HCT116 (cell line): ENCODE measurements at regions not wholly inside any gene's neighbourhood (a gene's known extent, or its start where the extent isn't known, plus 50 kb on each side); places are given as distances from the start of the nearest gene placed in this dataset.

Experiments
- ATAC-seq: fragments of 200-7000 bp; cut with Tn5 transposase; 2 replicates; pipeline ENCODE4 v1.9.1; 2020; ENCODE audit warnings: mild to moderate bottlenecking, moderate library complexity
- BruUV-seq: library from RNA; stranded (reverse); fragments of 400-500 nt; replicated peaks from 2 replicates; lab custom pipeline; 2021; lab: Mats Ljungman, UMichigan
- CTCF ChIA-PET: fragments of 300-600 bp; sonication (Branson Sonifier 250); formaldehyde crosslinking; loops from one replicate; lab custom pipeline; 2021; ENCODE audit warnings: antibody characterized with exemption; lab: Charles Lee
- POLR2A ChIA-PET: fragments of 300-600, 350-600 bp; sonication (Branson Sonifier 250); formaldehyde crosslinking; loops from one replicate; lab custom pipeline; 2021; ENCODE audit warnings: antibody characterized with exemption; lab: Charles Lee
- RAD21 ChIA-PET, 2 experiments: fragments of 300-600 bp; sonication (Branson Sonifier 250); formaldehyde crosslinking; loops; one replicate each; lab custom pipeline; 2023; ENCODE audit warnings: low total read pairs in 2 of 2; ENCODE audit not compliant: uncharacterized antibody in 2 of 2, unreplicated experiment in 2 of 2, low non-redundant PET in 1 of 2; lab: Charles Lee
- DNase-seq: peaks from one replicate; pipeline ENCODE4 v3.0.0-alpha.2; 2010; ENCODE audit warnings: low read depth, low spot score
- H2AFZ ChIP-seq: fragments of 200-600 bp; shearing (Covaris generic), sonication (generic); 2 replicates; pipeline ENCODE4 v1.6.1; 2017; ENCODE audit warnings: low read depth, mixed run types, mixed read lengths, antibody characterized with exemption, low read length; ENCODE audit not compliant: poor library complexity, severe bottlenecking
- H3K27ac ChIP-seq: 2 replicates; pipeline ENCODE4 v1.5.1; 2012; ENCODE audit warnings: low read depth, low read length
- H3K27me3 ChIP-seq: fragments of 200-600 bp; sonication (generic); 2 replicates; pipeline ENCODE4 v1.6.1; 2016; ENCODE audit warnings: mixed run types, low read length, mixed read lengths; ENCODE audit not compliant: insufficient read depth
- H3K36me3 ChIP-seq, 2 experiments: fragments of 200-500 bp in 1 of 2; fragments of 200-600 bp in 1 of 2; sonication (Bioruptor generic) in 1 of 2; sonication (generic) in 1 of 2; 2 replicates each; pipeline versions ENCODE4 v1.5.1 to v1.6.1; 2014 to 2016; ENCODE audit warnings: low read length in 2 of 2, inconsistent platforms in 1 of 2, mixed read lengths in 1 of 2, mixed run types in 1 of 2; ENCODE audit not compliant: insufficient read depth in 2 of 2, control insufficient read depth in 1 of 2
- H3K4me1 ChIP-seq, 2 experiments: fragments of 200-600 bp in 1 of 2; sonication (generic) in 1 of 2; 2 replicates each; pipeline versions ENCODE4 v1.5.1 to v1.6.1; 2012 to 2017; ENCODE audit warnings: low read length in 2 of 2, inconsistent platforms in 1 of 2, mild to moderate bottlenecking in 1 of 2, mixed read lengths in 1 of 2, mixed run types in 1 of 2, moderate library complexity in 1 of 2; ENCODE audit not compliant: insufficient read depth in 2 of 2, control insufficient read depth in 1 of 2
- H3K4me2 ChIP-seq: fragments of 200-600 bp; sonication (generic); 2 replicates; pipeline ENCODE4 v1.6.1; 2017; ENCODE audit warnings: mixed run types, low read length, mixed read lengths
- H3K4me3 ChIP-seq, 2 experiments: fragments of 200-600 bp in 1 of 2; sonication (generic) in 1 of 2; replicated peaks in 1 of 2; 2 replicates each; pipeline ENCODE4 v1.5.1; 2011 to 2016; ENCODE audit warnings: low read length in 2 of 2, control low read depth in 1 of 2, low read depth in 1 of 2, mild to moderate bottlenecking in 1 of 2, mixed read lengths in 1 of 2, mixed run types in 1 of 2
- H3K79me2 ChIP-seq: fragments of 200-600 bp; sonication (generic); 2 replicates; pipeline ENCODE4 v1.6.1; 2017; ENCODE audit warnings: mild to moderate bottlenecking, mixed run types, low read length, moderate library complexity, mixed read lengths; ENCODE audit not compliant: insufficient read depth
- H3K9ac ChIP-seq: fragments of 200-600 bp; sonication (generic); 2 replicates; pipeline ENCODE4 v1.6.1; 2016; ENCODE audit warnings: low read length, mixed read lengths
- H3K9me2 ChIP-seq: fragments of 200-600 bp; sonication (generic), shearing (Covaris generic); 2 replicates; pipeline ENCODE4 v1.6.1; 2017; ENCODE audit warnings: mixed run types, mild to moderate bottlenecking, moderate library complexity; ENCODE audit not compliant: insufficient read depth
- H3K9me3 ChIP-seq, 2 experiments: fragments of 200-500 bp in 1 of 2; fragments of 200-600 bp in 1 of 2; sonication (Bioruptor generic) in 1 of 2; sonication (generic) in 1 of 2; 2 replicates each; pipeline ENCODE4 v1.6.1; 2014 to 2017; ENCODE audit warnings: low read length in 2 of 2, mixed read lengths in 2 of 2, inconsistent platforms in 1 of 2, low read depth in 1 of 2, mild to moderate bottlenecking in 1 of 2, mixed run types in 1 of 2, moderate library complexity in 1 of 2; ENCODE audit not compliant: control insufficient read depth in 1 of 2, insufficient read depth in 1 of 2
- H4K20me1 ChIP-seq: fragments of 200-600 bp; sonication (generic), shearing (Covaris generic); 2 replicates; pipeline ENCODE4 v1.6.1; 2017; ENCODE audit warnings: mixed run types, mild to moderate bottlenecking, moderate library complexity; ENCODE audit not compliant: insufficient read depth
- CEBPB ChIP-seq: IDR thresholded peaks from 2 replicates; pipeline ENCODE4 v1.6.1; 2012; ENCODE audit warnings: low read depth
- EGR1 ChIP-seq: IDR thresholded peaks from 2 replicates; pipeline ENCODE4 v1.6.1; 2012; ENCODE audit warnings: low read depth
- ELF1 ChIP-seq: IDR thresholded peaks from 2 replicates; pipeline ENCODE4 v1.6.1; 2012; ENCODE audit warnings: low read depth, borderline replicate concordance
- EZH2phosphoT487 ChIP-seq: fragments of 200-600 bp; IDR thresholded peaks from 2 replicates; pipeline ENCODE4 v1.6.1; 2018; ENCODE audit warnings: antibody characterized with exemption, borderline replicate concordance
- FOSL1 ChIP-seq: IDR thresholded peaks from 2 replicates; pipeline ENCODE4 v1.6.1; 2012; ENCODE audit warnings: low read depth
- JUND ChIP-seq: IDR thresholded peaks from 2 replicates; pipeline ENCODE4 v1.6.1; 2012
- SIN3A ChIP-seq: IDR thresholded peaks from 2 replicates; pipeline ENCODE4 v1.6.1; 2012; ENCODE audit warnings: low read depth
- SP1 ChIP-seq: IDR thresholded peaks from 2 replicates; pipeline ENCODE4 v1.6.1; 2012; ENCODE audit warnings: low read depth
- SRF ChIP-seq: IDR thresholded peaks from 2 replicates; pipeline ENCODE4 v1.6.1; 2012; ENCODE audit warnings: low read depth
- ZFX ChIP-seq: fragments of 450-650 bp; IDR thresholded peaks from 2 replicates; pipeline ENCODE4 v1.6.1; 2017
- intact Hi-C: fragments of 100-400 bp; cut with micrococcal nuclease; formaldehyde crosslinking; loops from 2 replicates; pipeline ENCODE4 v1.10.0; 2022
- TF ChIP-seq, protein P1 (sequence below), 3 experiments: fragments of 200-600 bp in 1 of 3; sonication (generic) in 1 of 3; IDR thresholded peaks in 2 of 3; conservative IDR thresholded peaks in 1 of 3; 2 replicates each; pipeline ENCODE4 v1.5.1; 2012 to 2017; ENCODE audit warnings: low read depth in 2 of 3, low read length in 2 of 3, antibody characterized with exemption in 1 of 3, borderline replicate concordance in 1 of 3, control low read depth in 1 of 3, mild to moderate bottlenecking in 1 of 3, mixed read lengths in 1 of 3, mixed run types in 1 of 3, moderate library complexity in 1 of 3; ENCODE audit not compliant: insufficient read depth in 1 of 3

DNA sequence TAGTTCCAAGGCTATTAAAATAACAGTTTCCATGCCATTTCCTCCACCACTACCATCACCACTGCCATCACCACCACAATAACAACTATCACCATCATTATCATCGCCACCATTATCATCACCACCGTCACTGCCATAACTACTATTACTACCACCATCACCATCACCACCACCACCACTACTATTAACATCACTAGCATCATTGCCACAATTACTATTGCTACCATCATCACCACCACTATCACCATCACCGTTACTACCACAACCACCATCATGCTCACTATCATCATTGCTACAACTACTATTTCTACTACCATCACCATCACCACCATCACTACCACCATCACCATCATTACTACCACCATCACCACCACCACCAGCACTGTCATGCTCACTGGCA, 185.9 kb upstream of the MAF start:
- Histone ChIP-seq H3K27me3 (no peaks in the 10 kb centered on the region), H3K79me2 (no peaks in the 10 kb centered on the region), H3K9ac (no peak overlapping the region), H3K36me3 (no peaks in the 10 kb centered on the region), H3K9me3 (peaks cover 60 to 73% of the 10 kb centered on the region in 2 experiments), H2AFZ (no peak overlapping the region), H3K4me3 (no peak overlapping the region), H3K4me1 (no peaks in the 10 kb centered on the region), H3K9me2 (no peaks in the 10 kb centered on the region), H3K27ac (no peak overlapping the region), H4K20me1 (no peaks in the 10 kb centered on the region), H3K4me2 (no peak overlapping the region)
- CTCF ChIA-PET, result no interaction called here
- TF ChIP-seq FOSL1, result no peak
- TF ChIP-seq EZH2phosphoT487, result no peak
- intact Hi-C loops, result no loop called here
- no TSS peak for BruUV-seq
- POLR2A ChIA-PET, result no interaction called here
- ATAC-seq (no peak), DNase-seq (no peak)
- RAD21 ChIA-PET, result no interaction called here

DNA sequence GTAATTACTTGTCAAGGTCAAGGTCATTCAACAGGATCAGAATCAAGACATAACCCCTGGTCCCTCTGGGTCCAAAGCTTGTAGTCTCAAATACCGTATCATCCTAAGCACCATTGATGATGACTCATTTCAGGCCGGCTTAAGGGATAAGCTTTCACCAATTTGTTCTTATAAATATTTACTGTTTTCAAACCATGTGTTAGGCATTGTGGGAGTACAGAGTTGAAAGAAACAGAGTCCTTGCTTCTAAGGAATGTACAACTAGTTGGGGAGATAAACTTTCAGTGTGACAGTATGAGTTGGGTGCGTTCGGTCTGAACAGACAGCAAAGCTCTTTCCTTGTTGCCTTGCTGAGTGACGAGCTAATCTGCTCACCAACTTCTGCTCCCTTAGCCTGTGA, 183.5 kb upstream of the MAF start:
- Histone ChIP-seq H3K36me3 (no peaks in the 10 kb centered on the region; a peak in 1 of 4 replicates), H3K4me3 (no peak overlapping the region), H3K79me2 (no peaks in the 10 kb centered on the region), H3K9me3 (peaks cover 51 to 84% of the 10 kb centered on the region in 2 experiments), H2AFZ (no peak overlapping the region), H3K4me2 (no peak overlapping the region), H4K20me1 (no peaks in the 10 kb centered on the region), H3K27me3 (no peaks in the 10 kb centered on the region), H3K27ac (no peak overlapping the region), H3K9ac (no peak overlapping the region), H3K9me2 (no peaks in the 10 kb centered on the region), H3K4me1 (no peaks in the 10 kb centered on the region)
- ChIA-PET POLR2A (no interaction called here), RAD21 (no interaction called here), CTCF (no interaction called here)
- DNase-seq (no peak), ATAC-seq (no peak)
- no TSS peak for BruUV-seq
- TF ChIP-seq JUND (no peak), ZFX (no peak), CEBPB (no peak), SRF (no peak), ELF1 (no peak), SP1 (no peak), FOSL1 (no peak), EGR1 (no peak), SIN3A (no peak)
- TF ChIP-seq, protein P1, sequence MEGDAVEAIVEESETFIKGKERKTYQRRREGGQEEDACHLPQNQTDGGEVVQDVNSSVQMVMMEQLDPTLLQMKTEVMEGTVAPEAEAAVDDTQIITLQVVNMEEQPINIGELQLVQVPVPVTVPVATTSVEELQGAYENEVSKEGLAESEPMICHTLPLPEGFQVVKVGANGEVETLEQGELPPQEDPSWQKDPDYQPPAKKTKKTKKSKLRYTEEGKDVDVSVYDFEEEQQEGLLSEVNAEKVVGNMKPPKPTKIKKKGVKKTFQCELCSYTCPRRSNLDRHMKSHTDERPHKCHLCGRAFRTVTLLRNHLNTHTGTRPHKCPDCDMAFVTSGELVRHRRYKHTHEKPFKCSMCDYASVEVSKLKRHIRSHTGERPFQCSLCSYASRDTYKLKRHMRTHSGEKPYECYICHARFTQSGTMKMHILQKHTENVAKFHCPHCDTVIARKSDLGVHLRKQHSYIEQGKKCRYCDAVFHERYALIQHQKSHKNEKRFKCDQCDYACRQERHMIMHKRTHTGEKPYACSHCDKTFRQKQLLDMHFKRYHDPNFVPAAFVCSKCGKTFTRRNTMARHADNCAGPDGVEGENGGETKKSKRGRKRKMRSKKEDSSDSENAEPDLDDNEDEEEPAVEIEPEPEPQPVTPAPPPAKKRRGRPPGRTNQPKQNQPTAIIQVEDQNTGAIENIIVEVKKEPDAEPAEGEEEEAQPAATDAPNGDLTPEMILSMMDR (IDR thresholded peaks at IDR 0.05 in 2 of 3, conservative IDR thresholded peaks at IDR 0.05 in 1 of 3; ENCODE audit: borderline replicate concordance in 1 of 3, insufficient read depth in 1 of 3, low read depth in 2 of 3, low read length in 2 of 3), result no peak
- intact Hi-C loops, result no loop called here
